ENCODE measurements at regions not wholly inside any gene's neighbourhood (a gene's known extent, or its start where the extent isn't known, plus 50 kb on each side); places are given as distances from the start of the nearest gene placed in this dataset.

- TF ChIP-seq CTCF (tag by site-specific recombination; IDR thresholded peaks at IDR 0.05) = no peak
- TF ChIP-seq WT1 (tag by site-specific recombination; IDR thresholded peaks at IDR 0.05) = no peak
- no peak for TF ChIP-seq ZNF660 (tag by site-specific recombination; IDR thresholded peaks at IDR 0.05)
- no peak for TF ChIP-seq MEIS1 (CRISPR knock-in tag; IDR thresholded peaks at IDR 0.05; ENCODE audit: borderline replicate concordance)
- TF ChIP-seq REST (tag by site-specific recombination; IDR thresholded peaks at IDR 0.05) = no peak
- no peak for TF ChIP-seq SALL2 (tag by site-specific recombination; IDR thresholded peaks at IDR 0.05; ENCODE audit: borderline replicate concordance)
- TF ChIP-seq KLF1 (tag by site-specific recombination; IDR thresholded peaks at IDR 0.05) = no peak
- no peak for TF ChIP-seq ZNF394 (tag by site-specific recombination; IDR thresholded peaks at IDR 0.05; ENCODE audit: borderline replicate concordance)
- no peak for TF ChIP-seq ZNF211 (tag by site-specific recombination; IDR thresholded peaks at IDR 0.05; ENCODE audit: low read depth)
Measured at GRCh38 chr14:84959851-84960520, 570.0 kb upstream of the FLRT2 start.
